Epithelial cell of esophagus (primary cell): ENCODE measurements at regions not wholly inside any gene's neighbourhood (a gene's known extent, or its start where the extent isn't known, plus 50 kb on each side); places are given as distances from the start of the nearest gene placed in this dataset.
"Not testable (repeated sequence)": the region's sequence is repeated elsewhere in the genome, so short reads cannot be mapped to it uniquely, and the experiment has no call there.

Experiments used
- DNase-seq: peaks from one replicate; pipeline ENCODE4 v3.0.0; 2010; ENCODE audit warnings: low read depth
- H3K4me3 ChIP-seq: 2 replicates; pipeline ENCODE4 v1.5.1; 2011; ENCODE audit warnings: mild to moderate bottlenecking, low read length, control low read depth
- TF ChIP-seq, protein P1 (sequence below): IDR thresholded peaks from 2 replicates; pipeline ENCODE4 v1.5.1; 2011; ENCODE audit warnings: low read depth, mild to moderate bottlenecking, low read length, control low read depth, inconsistent platforms; ENCODE audit not compliant: insufficient read depth; ENCODE audit errors: missing control alignments

DNA sequence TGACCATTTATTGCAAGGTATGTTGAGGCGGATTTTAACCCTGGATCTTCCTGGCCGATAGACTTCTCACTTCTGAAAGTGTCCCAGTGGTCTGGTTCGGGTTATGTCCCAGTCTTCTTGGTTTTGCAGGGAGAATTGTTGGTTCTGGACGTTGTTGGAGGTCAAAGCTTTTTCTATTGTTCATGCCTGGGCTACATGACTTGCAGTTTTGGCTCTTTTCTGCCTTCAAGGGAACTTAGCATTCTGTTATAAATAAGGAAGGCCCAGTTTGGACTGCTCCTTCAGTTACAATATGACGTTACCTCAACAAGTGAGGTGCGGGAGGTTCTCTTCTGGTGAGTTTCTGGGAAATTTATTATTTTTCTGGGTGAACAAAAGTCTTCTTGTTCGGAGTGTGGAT is 614.3 kb downstream of the DIPK2A start:
- TF ChIP-seq, protein P1, sequence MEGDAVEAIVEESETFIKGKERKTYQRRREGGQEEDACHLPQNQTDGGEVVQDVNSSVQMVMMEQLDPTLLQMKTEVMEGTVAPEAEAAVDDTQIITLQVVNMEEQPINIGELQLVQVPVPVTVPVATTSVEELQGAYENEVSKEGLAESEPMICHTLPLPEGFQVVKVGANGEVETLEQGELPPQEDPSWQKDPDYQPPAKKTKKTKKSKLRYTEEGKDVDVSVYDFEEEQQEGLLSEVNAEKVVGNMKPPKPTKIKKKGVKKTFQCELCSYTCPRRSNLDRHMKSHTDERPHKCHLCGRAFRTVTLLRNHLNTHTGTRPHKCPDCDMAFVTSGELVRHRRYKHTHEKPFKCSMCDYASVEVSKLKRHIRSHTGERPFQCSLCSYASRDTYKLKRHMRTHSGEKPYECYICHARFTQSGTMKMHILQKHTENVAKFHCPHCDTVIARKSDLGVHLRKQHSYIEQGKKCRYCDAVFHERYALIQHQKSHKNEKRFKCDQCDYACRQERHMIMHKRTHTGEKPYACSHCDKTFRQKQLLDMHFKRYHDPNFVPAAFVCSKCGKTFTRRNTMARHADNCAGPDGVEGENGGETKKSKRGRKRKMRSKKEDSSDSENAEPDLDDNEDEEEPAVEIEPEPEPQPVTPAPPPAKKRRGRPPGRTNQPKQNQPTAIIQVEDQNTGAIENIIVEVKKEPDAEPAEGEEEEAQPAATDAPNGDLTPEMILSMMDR = no peak
- H3K4me3 ChIP-seq = no peak overlapping the region
- no peak for DNase-seq

DNA sequence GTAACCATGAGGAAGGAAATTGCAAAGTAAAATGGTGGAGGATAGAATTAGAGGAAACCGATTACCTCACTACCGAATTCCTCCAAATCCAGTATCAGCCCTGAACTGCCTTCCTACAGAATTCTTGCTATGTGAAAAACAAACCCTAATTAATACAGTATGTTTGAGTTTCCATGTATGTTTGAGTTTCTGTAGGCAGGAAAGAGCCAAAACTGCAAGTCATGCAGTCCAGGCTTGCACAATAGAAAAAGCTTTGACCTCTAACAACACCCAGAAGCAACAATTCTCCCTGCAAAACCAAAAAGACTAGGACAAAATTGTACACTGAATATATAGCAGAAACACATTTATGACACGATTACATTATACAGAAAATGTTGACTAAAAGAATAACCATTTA is 614.8 kb downstream of the DIPK2A start:
- no peak for DNase-seq
- TF ChIP-seq, protein P1 = no peak
- no peak overlapping the region for H3K4me3 ChIP-seq

DNA sequence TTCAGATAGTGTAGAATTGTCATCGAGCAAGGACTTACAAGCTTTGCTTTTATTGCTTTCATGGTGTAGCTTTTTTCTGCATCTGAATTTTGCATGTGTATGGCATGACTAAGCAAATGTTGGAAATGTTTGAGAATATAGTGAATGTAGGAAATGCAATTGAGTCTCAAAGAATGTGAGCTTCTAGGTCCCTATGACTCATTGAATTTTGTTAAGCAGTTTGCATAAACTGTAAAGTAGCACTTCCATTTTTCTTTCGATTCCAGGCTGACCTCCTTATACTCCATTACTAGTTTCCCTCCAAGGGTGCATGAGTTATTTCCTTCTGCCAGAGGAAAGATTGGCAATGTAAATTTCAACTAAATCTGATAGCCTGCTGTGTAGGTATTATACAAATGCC is 619.2 kb downstream of the DIPK2A start:
- no peak overlapping the region for H3K4me3 ChIP-seq
- peak; percentile 5 for DNase-seq
- TF ChIP-seq, protein P1 = no peak

DNA sequence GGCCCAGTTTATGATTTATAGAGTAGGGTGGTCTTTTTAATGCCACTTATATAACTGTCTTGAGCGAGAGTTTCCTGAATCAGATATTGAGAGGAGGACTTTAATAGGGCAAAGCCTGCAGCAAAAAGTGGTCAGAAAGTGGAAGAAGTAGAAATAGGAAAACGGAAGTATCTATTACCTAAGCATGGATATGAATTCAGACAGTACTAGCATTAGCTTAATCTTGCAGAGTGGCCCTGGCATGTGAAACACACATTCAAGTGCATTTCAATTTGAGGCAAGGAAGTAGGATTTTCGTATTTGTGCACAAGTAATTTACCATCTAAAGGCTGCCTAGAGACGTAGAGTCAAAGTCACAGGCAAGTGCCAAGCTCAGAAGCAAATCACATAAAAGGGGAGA is 622.3 kb downstream of the DIPK2A start:
- H3K4me3 ChIP-seq = no peak overlapping the region
- no peak for DNase-seq
- TF ChIP-seq, protein P1 = no peak

DNA sequence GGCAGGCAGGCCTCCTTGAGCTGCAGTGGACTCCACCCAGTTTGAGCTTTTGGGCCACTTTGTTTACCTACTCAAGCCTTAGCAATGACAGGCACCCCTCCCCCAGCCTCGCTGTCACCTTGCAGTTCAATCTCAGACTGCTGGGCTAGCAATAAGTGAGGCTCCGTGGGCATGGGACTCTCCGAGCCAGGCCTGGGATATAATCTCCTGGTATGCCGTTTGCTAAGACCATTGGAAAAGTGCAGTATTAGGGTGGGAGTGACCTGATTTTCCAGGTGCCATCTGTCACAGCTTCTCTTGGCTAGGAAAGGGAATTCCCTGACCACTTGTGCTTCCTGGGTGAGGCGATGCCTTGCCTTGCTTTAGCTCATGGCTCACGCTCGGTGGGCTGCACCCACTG is 648.6 kb downstream of the DIPK2A start:
- H3K4me3 ChIP-seq, DNase-seq: not testable (repeated sequence)

DNA sequence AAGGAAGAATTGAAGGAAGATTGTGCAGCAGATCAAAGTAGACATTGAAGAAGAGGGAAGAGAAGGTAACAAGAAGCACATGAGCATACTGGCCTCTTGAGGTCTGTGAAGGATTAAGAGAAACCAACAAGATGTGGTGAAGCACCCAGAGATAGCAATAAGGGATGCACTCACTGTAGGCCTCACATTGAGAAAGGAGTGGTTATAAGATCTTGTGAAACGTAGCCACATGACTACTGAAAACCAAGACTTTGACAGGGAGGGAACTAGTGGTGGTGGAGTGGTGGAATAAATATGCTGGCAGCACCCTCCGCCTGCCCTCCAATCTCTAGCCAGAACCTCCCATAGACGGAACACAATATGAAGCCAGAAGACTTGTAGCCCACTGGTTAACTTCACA is 651.2 kb downstream of the DIPK2A start:
- DNase-seq = no peak
- H3K4me3 ChIP-seq = no peak overlapping the region
- TF ChIP-seq, protein P1 = no peak

DNA sequence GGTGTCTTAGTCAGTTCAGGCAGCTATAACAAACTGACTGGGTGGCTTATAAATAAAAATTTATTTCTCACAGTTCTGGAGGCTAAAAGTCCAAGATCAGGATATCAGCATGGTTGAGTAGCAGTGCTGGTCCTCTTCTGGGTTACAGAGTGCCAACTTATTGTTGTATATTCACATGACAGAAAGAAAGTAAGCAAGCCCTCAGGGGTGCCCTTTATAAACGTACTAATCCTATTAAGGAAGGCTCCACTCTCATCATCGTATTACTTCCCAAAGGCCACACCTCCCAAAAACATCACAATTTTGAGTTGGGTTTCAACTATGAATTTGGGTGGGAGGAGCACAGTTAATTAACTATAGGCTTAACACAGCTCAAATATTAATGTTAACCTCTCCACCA is 653.0 kb downstream of the DIPK2A start:
- H3K4me3 ChIP-seq = no peak overlapping the region
- TF ChIP-seq, protein P1 = no peak
- DNase-seq = no peak

DNA sequence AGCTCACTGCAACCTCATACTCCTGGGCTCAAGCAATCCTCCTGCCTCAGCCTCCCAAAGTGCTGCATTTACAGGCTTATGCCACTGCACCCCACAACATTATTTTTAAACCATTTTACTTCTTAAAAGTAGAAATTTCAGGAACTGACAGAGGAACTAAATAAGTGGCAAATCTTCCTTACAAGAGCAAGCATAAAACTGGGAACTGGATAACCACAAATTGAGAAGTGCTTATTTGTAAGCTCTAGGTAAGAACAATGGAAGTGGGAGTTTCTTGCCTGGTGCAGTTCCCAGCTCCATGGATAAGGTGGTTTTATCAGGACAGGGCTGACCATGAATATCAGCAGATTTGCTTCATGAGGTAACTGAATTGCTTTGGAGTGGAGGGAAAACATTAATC is 655.2 kb downstream of the DIPK2A start:
- TF ChIP-seq, protein P1 = no peak
- no peak overlapping the region for H3K4me3 ChIP-seq
- no peak for DNase-seq
